Ureter (tissue), 1 donor: ENCODE measurements at regions not wholly inside any gene's neighbourhood (a gene's known extent, or its start where the extent isn't known, plus 50 kb on each side); places are given as distances from the start of the nearest gene placed in this dataset.

Source experiments
- DNase-seq: peaks from one replicate; pipeline ENCODE4 v3.0.0-alpha.2; 2020; ENCODE audit warnings: low spot score
- donor health status: DM: yes; HTN: yes; CAD: no.

- DNase-seq: no peak
Observed at GRCh38 chr13:107121793-107122192, 553.9 kb upstream of the ARGLU1 start.

DNA sequence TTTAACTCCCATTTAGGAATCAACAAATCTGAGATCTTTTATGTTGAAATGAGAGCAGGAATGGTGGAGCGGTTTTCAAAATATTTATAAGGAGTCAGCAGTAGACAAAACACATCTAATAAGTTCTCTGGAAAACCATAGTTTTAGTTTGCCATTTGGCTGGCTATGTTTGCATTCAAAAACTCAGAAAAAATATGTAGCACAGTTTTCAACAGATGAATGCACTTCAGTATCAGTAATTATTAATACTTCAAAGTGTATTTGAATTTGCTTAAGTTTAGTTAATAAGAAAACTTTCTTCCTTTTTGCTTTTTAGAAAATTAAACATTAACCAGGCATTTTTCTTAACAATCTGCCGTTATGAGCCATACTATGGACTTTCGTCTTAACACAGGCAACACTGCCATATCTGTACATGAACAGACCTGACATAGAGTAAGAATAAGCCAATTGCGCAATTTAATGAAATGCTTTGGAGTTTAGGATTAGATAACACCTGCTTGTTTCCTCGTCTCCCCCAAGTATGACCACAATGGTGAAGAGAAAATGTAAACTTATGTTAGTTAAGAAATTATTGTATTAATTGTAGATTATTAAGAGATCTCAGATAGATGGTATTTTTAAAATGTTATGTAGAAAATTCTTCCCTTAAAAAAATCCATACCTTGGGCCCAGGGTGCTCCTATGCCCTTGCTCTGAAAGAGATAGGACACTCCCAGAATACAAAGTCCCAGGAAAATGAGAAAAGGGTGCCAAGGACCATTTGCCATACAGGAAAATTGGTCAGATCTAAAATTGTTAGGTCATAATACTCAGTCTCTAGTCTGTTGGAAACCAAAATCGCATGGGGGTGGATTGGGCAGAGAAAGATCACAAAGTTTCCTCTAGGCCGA is 552.3 kb upstream of the ARGLU1 start:
- DNase-seq: no peak

- no peak for DNase-seq
Observed at GRCh38 chr13:107118506-107118905, 550.6 kb upstream of the ARGLU1 start.

- DNase-seq: no peak
Observed at GRCh38 chr13:107117327-107118012, 549.5 kb upstream of the ARGLU1 start.

- no peak for DNase-seq
Observed at GRCh38 chr13:107113387-107113786, 545.5 kb upstream of the ARGLU1 start.

DNA sequence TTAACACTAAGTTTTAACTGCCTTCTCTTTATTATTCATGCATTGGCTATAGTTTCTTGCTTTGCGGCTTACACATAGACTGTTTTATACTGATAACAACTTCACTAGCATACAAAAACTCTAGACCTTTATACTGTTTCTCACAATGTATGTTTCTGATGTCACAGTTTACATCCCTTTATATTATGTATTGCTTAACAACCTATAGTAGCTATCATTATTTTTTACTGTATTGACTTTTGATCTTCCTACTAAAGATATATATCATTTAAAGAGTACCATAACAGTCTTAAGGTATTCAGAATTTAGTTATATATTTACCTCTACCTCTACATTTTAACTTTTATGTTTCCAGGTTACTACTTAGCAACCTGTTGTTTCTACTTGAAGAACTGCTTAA is 543.3 kb upstream of the ARGLU1 start:
- DNase-seq: no peak

- DNase-seq: no peak
Observed at GRCh38 chr13:107104631-107105030, 536.7 kb upstream of the ARGLU1 start.

DNA sequence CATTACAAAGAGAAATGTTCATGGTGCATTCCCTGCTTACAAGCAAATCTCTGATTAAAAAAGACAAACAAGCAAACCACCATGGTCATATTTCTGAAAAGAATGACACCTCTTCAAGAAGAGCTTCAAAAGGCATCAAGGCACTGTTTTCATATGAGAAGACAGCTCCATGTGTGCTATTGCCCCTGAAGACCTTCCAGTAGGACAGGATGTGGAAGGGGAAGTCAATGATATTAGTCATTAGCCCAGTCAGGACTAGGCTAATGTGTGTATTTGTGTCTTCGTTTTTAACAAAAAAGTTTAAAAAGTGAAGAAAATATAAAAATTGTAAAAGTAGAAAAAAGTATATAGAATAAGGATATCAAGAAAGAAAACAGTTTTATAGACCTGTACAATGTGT is 534.7 kb upstream of the ARGLU1 start:
- DNase-seq: no peak

GRCh38 chr13:107099661-107100060 is 531.7 kb upstream of the ARGLU1 start:
- no peak for DNase-seq

- DNase-seq: no peak
Observed at GRCh38 chr13:107097916-107098315, 530.0 kb upstream of the ARGLU1 start.

DNA sequence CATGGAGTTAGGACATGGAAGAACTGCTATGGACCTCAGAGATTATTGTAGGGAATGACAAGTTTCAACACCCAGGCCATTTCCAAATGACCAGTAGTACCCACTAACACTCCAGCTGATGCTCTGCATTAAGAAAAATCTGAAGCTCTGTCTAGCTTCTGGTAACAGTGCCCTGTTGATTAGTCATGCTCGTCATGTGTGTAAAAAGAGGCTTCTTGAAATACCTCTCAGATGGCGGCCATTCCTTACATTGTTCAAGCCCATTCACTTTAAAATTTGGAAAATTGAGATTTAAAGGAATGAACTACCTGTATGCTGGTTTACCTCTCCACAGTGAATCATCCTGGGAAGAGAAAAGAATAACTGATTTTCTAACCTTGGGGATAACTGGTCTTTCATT is 527.9 kb upstream of the ARGLU1 start:
- no peak for DNase-seq

- DNase-seq: no peak
Observed at GRCh38 chr13:107091861-107092260, 523.9 kb upstream of the ARGLU1 start.

GRCh38 chr13:107091428-107091827 is 523.5 kb upstream of the ARGLU1 start:
- no peak for DNase-seq

DNA sequence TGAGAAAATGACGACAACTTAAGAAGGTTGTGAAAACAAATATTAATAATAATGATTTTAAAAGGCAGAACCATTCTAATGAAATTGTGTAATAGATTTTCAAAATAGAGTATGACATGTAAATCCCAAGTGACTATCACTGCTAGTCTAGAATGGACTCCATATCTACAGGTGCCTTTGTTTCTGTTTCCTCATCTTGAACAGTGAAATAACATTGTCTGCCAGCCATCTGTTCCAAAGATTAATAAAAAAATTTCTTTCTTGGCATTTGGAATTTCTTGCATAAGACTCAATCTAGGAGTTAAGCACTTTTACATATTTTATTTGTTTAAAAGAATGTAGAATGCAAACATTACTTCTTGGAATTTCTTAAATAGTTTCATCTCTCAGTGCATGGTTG is 520.1 kb upstream of the ARGLU1 start:
- DNase-seq: no peak

- DNase-seq: no peak
Observed at GRCh38 chr13:107079423-107080049, 511.6 kb upstream of the ARGLU1 start.

GRCh38 chr13:107078229-107078765 is 510.4 kb upstream of the ARGLU1 start:
- no peak for DNase-seq

- no peak for DNase-seq
Observed at GRCh38 chr13:107076801-107077200, 508.9 kb upstream of the ARGLU1 start.

DNA sequence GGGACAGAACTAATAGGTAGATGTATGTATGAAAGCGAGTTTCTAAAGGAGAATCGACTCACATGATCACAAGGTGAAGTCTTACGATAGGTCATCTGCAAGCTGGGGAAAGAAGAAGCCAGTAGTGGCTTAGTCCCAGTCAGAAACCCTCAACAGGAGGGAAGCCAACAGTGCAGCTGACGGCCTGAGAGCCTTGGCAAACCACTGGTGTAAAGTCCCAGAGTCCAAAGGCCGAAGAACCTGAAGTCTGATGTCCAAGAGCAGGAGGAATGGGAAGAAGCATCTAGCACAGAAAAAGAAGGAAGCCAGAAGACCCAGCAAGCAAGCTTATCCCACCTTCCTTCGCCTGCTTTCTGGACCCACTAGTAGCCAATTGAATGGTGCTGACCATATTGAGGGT is 507.6 kb upstream of the ARGLU1 start:
- no peak for DNase-seq

DNA sequence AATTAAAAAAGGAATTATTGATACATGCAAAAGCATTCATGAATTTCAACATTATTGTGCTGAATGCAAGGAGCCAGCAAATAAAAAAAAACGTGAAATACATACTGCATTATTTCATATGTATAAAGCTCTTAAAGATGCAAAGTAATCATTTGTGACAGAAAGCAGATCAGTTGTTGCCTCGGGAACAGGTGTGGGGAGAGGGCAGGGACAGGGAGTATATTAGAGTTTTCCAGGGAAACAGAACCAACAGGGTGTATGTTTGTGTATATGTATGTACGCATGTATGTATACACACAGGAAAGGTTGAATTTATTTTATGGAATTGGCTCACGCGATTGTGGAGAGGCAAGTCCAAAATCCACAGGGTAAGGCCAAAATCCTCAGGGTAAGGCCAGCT is 502.9 kb upstream of the ARGLU1 start:
- DNase-seq: no peak

- no peak for DNase-seq
Observed at GRCh38 chr13:107069108-107069776, 501.3 kb upstream of the ARGLU1 start.

DNA sequence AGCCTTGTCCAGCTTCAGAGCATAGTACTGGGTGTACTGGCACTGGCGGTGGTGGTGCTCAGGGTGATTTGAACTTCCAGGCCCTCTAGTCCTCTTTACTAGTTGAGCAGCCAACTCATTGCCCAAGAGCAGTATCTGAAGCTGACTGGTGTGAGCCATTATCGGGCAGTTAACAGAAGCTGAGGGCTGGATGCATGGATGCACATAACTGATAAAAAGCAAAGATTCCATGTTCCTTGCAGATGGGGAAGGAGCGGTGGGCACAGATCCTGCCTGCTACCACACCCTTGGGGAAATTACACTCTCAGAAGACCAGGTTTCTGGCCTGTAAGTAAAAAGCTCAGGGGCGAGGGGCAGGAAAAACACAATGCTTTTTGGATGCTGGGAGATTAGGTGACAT is 499.4 kb upstream of the ARGLU1 start:
- DNase-seq: no peak

- DNase-seq: no peak
Observed at GRCh38 chr13:107066355-107066754, 498.4 kb upstream of the ARGLU1 start.
